SK-N-SH (cell line): ENCODE measurements at regions not wholly inside any gene's neighbourhood (a gene's known extent, or its start where the extent isn't known, plus 50 kb on each side); places are given as distances from the start of the nearest gene placed in this dataset.

Experiments used
- CTCF ChIA-PET: fragments of 300-600, 350-600 bp; formaldehyde crosslinking; extraction: SDS; loops from one replicate; lab custom pipeline; 2021; lab: Yijun Ruan, JAX
- POLR2A ChIA-PET: fragments of 350-600 bp; sonication (Branson Sonifier 250); formaldehyde crosslinking; extraction: SDS; loops from one replicate; lab custom pipeline; 2020; ENCODE audit warnings: antibody characterized with exemption, inconsistent platforms; lab: Yijun Ruan, JAX
- DNase-seq: peaks from one replicate; pipeline ENCODE4 v3.0.0; 2012
- H2AFZ ChIP-seq: fragments of 200-600 bp; sonication (generic); 2 replicates; pipeline ENCODE4 v1.8.1; 2016; ENCODE audit warnings: antibody characterized with exemption, mild to moderate bottlenecking, low read depth
- H3F3A ChIP-seq: fragments of 200-600 bp; sonication (generic); replicated peaks from 2 replicates; pipeline ENCODE3; 2016; ENCODE audit warnings: antibody characterized with exemption, mild to moderate bottlenecking; ENCODE audit not compliant: insufficient read depth
- H3K27ac ChIP-seq, 2 experiments: fragments of 200-500 bp in 1 of 2; fragments of 200-600 bp in 1 of 2; sonication (Bioruptor generic) in 1 of 2; sonication (generic), shearing (Covaris generic) in 1 of 2; 2 replicates each; pipeline versions ENCODE4 v1.5.1 to v1.6.1; 2014 to 2016; ENCODE audit warnings: low read depth in 2 of 2, inconsistent platforms in 1 of 2, low read length in 1 of 2, mild to moderate bottlenecking in 1 of 2, mixed read lengths in 1 of 2
- H3K27me3 ChIP-seq: fragments of 200-600 bp; sonication (generic), shearing (Covaris generic); 2 replicates; pipeline ENCODE4 v1.6.1; 2016; ENCODE audit warnings: mixed run types; ENCODE audit not compliant: insufficient read depth
- H3K36me3 ChIP-seq, 2 experiments: fragments of 200-500 bp in 1 of 2; fragments of 200-600 bp in 1 of 2; sonication (Bioruptor generic) in 1 of 2; sonication (generic) in 1 of 2; replicated peaks in 1 of 2; 2 replicates each; pipeline versions ENCODE3 to v1.5.1; 2014 to 2016; ENCODE audit warnings: low read length in 1 of 2, mild to moderate bottlenecking in 1 of 2; ENCODE audit not compliant: insufficient read depth in 2 of 2, control insufficient read depth in 1 of 2
- H3K4me1 ChIP-seq, 2 experiments: fragments of 200-500 bp in 1 of 2; fragments of 200-600 bp in 1 of 2; sonication (Bioruptor generic) in 1 of 2; sonication (generic), shearing (Covaris generic) in 1 of 2; 2 replicates each; pipeline versions ENCODE4 v1.5.1 to v1.6.1; 2014 to 2016; ENCODE audit warnings: low read depth in 1 of 2, low read length in 1 of 2, mixed run types in 1 of 2; ENCODE audit not compliant: insufficient read depth in 2 of 2, control insufficient read depth in 1 of 2
- H3K4me2 ChIP-seq: fragments of 200-600 bp; sonication (generic), shearing (Covaris generic); 2 replicates; pipeline ENCODE4 v1.6.1; 2017; ENCODE audit warnings: mixed run types
- H3K4me3 ChIP-seq, 2 experiments: fragments of 200-500 bp in 1 of 2; fragments of 200-600 bp in 1 of 2; sonication (Bioruptor generic) in 1 of 2; sonication (generic), shearing (Covaris generic) in 1 of 2; 2 replicates each; pipeline versions ENCODE4 v1.5.1 to v1.8.1; 2014 to 2016; ENCODE audit warnings: low read depth in 2 of 2, inconsistent platforms in 1 of 2, low read length in 1 of 2, mild to moderate bottlenecking in 1 of 2, mixed read lengths in 1 of 2, moderate library complexity in 1 of 2
- H3K79me2 ChIP-seq: fragments of 200-600 bp; sonication (generic); 2 replicates; pipeline ENCODE4 v1.8.1; 2017; ENCODE audit warnings: mild to moderate bottlenecking; ENCODE audit not compliant: insufficient read depth
- H3K9ac ChIP-seq: fragments of 200-600 bp; sonication (generic); 2 replicates; pipeline ENCODE4 v1.6.1; 2017; ENCODE audit warnings: mixed run types
- H3K9me2 ChIP-seq: fragments of 200-600 bp; sonication (generic); 2 replicates; pipeline ENCODE4 v1.6.1; 2017; ENCODE audit warnings: mixed run types
- H3K9me3 ChIP-seq: fragments of 200-600 bp; sonication (generic); 2 replicates; pipeline ENCODE4 v1.6.1; 2017; ENCODE audit warnings: mixed run types, mild to moderate bottlenecking, moderate library complexity
- H4K20me1 ChIP-seq: fragments of 200-600 bp; sonication (generic); 2 replicates; pipeline ENCODE4 v1.6.1; 2017; ENCODE audit warnings: mild to moderate bottlenecking, mixed run types; ENCODE audit not compliant: insufficient read depth
- CTCF ChIP-seq: fragments of 200-600 bp; sonication (generic); IDR thresholded peaks from 2 replicates; pipeline ENCODE4 v1.6.1; 2017; ENCODE audit warnings: antibody characterized with exemption, mild to moderate bottlenecking, moderate library complexity
- MAX ChIP-seq: IDR thresholded peaks from 2 replicates; pipeline ENCODE4 v1.4.0; 2012; ENCODE audit warnings: low read depth
- MEF2A ChIP-seq: IDR thresholded peaks from 2 replicates; pipeline ENCODE4 v1.4.0; 2012; ENCODE audit warnings: low read depth, borderline replicate concordance
- MXI1 ChIP-seq: IDR thresholded peaks from 2 replicates; pipeline ENCODE4 v1.6.1; 2012; ENCODE audit warnings: mild to moderate bottlenecking, low read depth, low read length, improper control_type of control experiment
- NRF1 ChIP-seq: IDR thresholded peaks from 2 replicates; pipeline ENCODE4 v1.6.1; 2012; ENCODE audit warnings: low read depth, mild to moderate bottlenecking, low read length
- TCF12 ChIP-seq: IDR thresholded peaks from 2 replicates; pipeline ENCODE4 v1.4.0; 2012
- WGBS: methylation state at CpG from one replicate; pipeline ENCODE4 v1.1.6; 2017; ENCODE audit warnings: low lambda C conversion rate; 5-methylcytosine and 5-hydroxymethylcytosine counted together
- small RNA-seq, 7 experiments: library from RNA; depleted of rRNA; stranded (forward); fragments of <200 nt; gene quantifications; one replicate each; pipeline ENCODE3, GENCODE V24; 2012

- Histone ChIP-seq H3K27ac (no peak overlapping the region), H3K36me3 (no peaks in the 10 kb centered on the region), H3K9me3 (peaks cover 9% of the 10 kb centered on the region; the same call in 1 of the 2 replicates), H3K4me3 (no peak overlapping the region), H3K79me2 (no peaks in the 10 kb centered on the region), H3K27me3 (no peaks in the 10 kb centered on the region), H3K9ac (no peak overlapping the region), H3K9me2 (no peaks in the 10 kb centered on the region), H3K4me2 (no peak overlapping the region), H3K4me1 (no peaks in the 10 kb centered on the region; a peak in 1 of 4 replicates), H4K20me1 (no peaks in the 10 kb centered on the region), H3F3A (no peaks in the 10 kb centered on the region), H2AFZ (no peak overlapping the region)
- ChIA-PET POLR2A (no interaction called here), CTCF (no interaction called here)
- TF ChIP-seq MXI1: no peak
- TF ChIP-seq MAX: no peak
- no peak for TF ChIP-seq NRF1
- 10% methylated on average over 3 of the region's 3 CpGs for WGBS
- no peak for DNase-seq
Observed at GRCh38 chr7:55624813-55625212, 52.5 kb upstream of the VOPP1 start.

- no peaks in the 10 kb centered on the region for H4K20me1 ChIP-seq
- WGBS: 34% methylated on average over 8 of the region's 8 CpGs
- POLR2A ChIA-PET: no interaction called here
Observed at GRCh38 chr7:55623617-55624016, 51.3 kb upstream of the VOPP1 start.

GRCh38 chr7:55622241-55622640 lies 49.9 kb upstream of the VOPP1 start:
- Histone ChIP-seq H3K27ac (no peak overlapping the region), H3K4me1 (no peaks in the 10 kb centered on the region; a peak in 1 of 4 replicates), H3K9me3 (peaks cover 14% of the 10 kb centered on the region; the same call in 1 of the 2 replicates), H3K9ac (no peak overlapping the region), H3K27me3 (no peaks in the 10 kb centered on the region; the same call in 1 of the 2 replicates), H3F3A (no peaks in the 10 kb centered on the region), H4K20me1 (no peaks in the 10 kb centered on the region), H3K79me2 (no peaks in the 10 kb centered on the region), H3K4me3 (no peak overlapping the region), H2AFZ (no peak overlapping the region), H3K4me2 (no peak overlapping the region), H3K36me3 (no peaks in the 10 kb centered on the region), H3K9me2 (no peaks in the 10 kb centered on the region)
- no peak for DNase-seq
- POLR2A ChIA-PET: no interaction called here
- CTCF ChIA-PET: interaction anchor here (1.2 kb wide), 1 partner anchor 28 kb away, joined by 5 read pairs; no protein-coding TSS in a partner anchor
- 18% methylated on average over 5 of the region's 5 CpGs for WGBS
- TF ChIP-seq MXI1: no peak
- TF ChIP-seq NRF1: 0 out of 2 replicates have a peak, but pooled peaks have one; percentile 30

More at GRCh38 chr7:55623617-55624016, 51.3 kb upstream of the VOPP1 start:
- no peak for TF ChIP-seq CTCF
- no peak for TF ChIP-seq MEF2A
- no peak for TF ChIP-seq TCF12
- TF ChIP-seq, all 33 proteins: peak for 0
- H3K36me3 ChIP-seq: no peaks in the 10 kb centered on the region
- H3F3A ChIP-seq: no peaks in the 10 kb centered on the region
- no peaks in the 10 kb centered on the region for H3K9me2 ChIP-seq
- CTCF ChIA-PET: no interaction called here
- no peaks in the 10 kb centered on the region for H3K79me2 ChIP-seq
- no peak overlapping the region for H2AFZ ChIP-seq
- no peaks in the 10 kb centered on the region; a peak in 1 of 4 replicates for H3K4me1 ChIP-seq
- H3K27ac ChIP-seq: no peak overlapping the region
- peaks cover 9% of the 10 kb centered on the region; the same call in 1 of the 2 replicates for H3K9me3 ChIP-seq
- H3K9ac ChIP-seq: no peak overlapping the region
- no peak overlapping the region for H3K4me2 ChIP-seq
- no peak overlapping the region for H3K4me3 ChIP-seq
- no peaks in the 10 kb centered on the region; the same call in 1 of the 2 replicates for H3K27me3 ChIP-seq
- no peak for DNase-seq

Small RNA genes lying in the stretch of these regions (small RNA-seq; reads per million reads assigned to genes)
- gene RNU6-389P: 0 reads per million in 7 experiments
- 0 reads per million in 7 experiments for gene SUMO2P3
